GM12892 (cell line): ENCODE measurements at regions not wholly inside any gene's neighbourhood (a gene's known extent, or its start where the extent isn't known, plus 50 kb on each side); places are given as distances from the start of the nearest gene placed in this dataset.

ENCODE experiments used
- POLR2A ChIP-seq: IDR thresholded peaks from 2 replicates; pipeline ENCODE4 v1.6.1; 2011; ENCODE audit warnings: low read depth, low read length, control low read depth
- POLR2AphosphoS5 ChIP-seq: IDR thresholded peaks from 2 replicates; pipeline ENCODE4 v1.6.1; 2011; ENCODE audit warnings: low read depth, low read length, control low read depth
- TAF1 ChIP-seq: IDR thresholded peaks from 2 replicates; pipeline ENCODE4 v1.6.1; 2011; ENCODE audit warnings: low read depth, mild to moderate bottlenecking, control low read depth, low read length, borderline replicate concordance

DNA sequence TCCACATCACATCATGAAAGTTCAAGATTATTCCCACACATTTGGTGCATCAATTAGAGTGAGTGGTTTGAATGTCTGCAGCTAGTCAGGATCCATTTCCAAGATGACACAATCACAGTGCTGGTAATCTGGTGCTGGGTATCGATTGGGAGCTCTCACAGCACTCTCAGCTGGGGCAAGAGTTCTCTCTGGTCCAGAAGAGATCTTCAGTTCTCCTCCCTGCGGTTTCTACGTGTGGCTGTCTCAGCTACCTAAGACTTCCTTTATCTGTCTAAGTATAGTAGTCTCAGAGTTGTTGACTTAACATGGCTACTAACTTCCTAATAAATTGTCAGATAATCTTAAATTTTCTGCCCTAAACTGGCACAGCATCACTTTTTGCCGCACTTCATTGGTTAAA, 358.0 kb upstream of the BRINP3 start:
- TF ChIP-seq POLR2AphosphoS5 = no peak
- TF ChIP-seq POLR2A = no peak
- no peak for TF ChIP-seq TAF1
